ENCODE measurements at regions not wholly inside any gene's neighbourhood (a gene's known extent, or its start where the extent isn't known, plus 50 kb on each side); places are given as distances from the start of the nearest gene placed in this dataset.
"Not testable (repeated sequence)": the region's sequence is repeated elsewhere in the genome, so short reads cannot be mapped to it uniquely, and the experiment has no call there.

DNA sequence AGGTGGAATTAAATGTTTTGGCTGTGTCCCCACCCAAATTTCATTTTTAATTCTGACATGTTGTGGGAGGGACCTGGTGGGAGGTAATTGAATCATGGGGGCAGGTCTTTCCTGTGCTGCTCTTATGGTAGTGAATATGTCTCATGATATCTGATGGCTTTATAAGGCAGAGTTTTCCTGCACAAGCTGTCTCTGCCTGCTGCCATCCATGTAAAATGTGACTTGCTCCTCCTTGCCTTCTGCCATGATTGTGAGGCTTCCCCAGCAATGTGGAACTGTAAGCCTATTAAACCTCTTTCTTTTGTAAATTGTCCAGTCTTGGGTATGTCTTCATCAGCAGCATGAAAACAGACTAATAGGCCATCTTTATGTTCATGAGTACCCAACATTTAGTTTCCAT, 172.2 kb downstream of the ETV1 start:
- not testable (repeated sequence) for H3K4me1 ChIP-seq (ENCODE audit: control insufficient read depth in 1 of 2, insufficient read depth in 2 of 2, low read length in 2 of 2); H3K36me3 ChIP-seq (ENCODE audit: control insufficient read depth in 1 of 2, insufficient read depth in 2 of 2, low read length in 2 of 2); H3K27ac ChIP-seq (ENCODE audit: low read depth, low read length); H3K27me3 ChIP-seq (ENCODE audit: control insufficient read depth in 1 of 2, insufficient read depth in 2 of 2, low read length in 2 of 2); H3K4me3 ChIP-seq (ENCODE audit: low read depth in 1 of 2, low read length in 2 of 2); H3K9ac ChIP-seq (ENCODE audit: low read depth in 1 of 2, low read length in 2 of 2); H3K9me3 ChIP-seq (ENCODE audit: control insufficient read depth in 1 of 2, low read length in 2 of 2)

GRCh38 chr7:13821152-13821787, 168.2 kb downstream of the ETV1 start:
- no peaks in the 10 kb centered on the region for H3K9me3 ChIP-seq (ENCODE audit: control insufficient read depth in 1 of 2, low read length in 2 of 2)
- H3K27me3 ChIP-seq (ENCODE audit: control insufficient read depth in 1 of 2, insufficient read depth in 2 of 2, low read length in 2 of 2) = no peaks in the 10 kb centered on the region
- no peak overlapping the region for H3K9ac ChIP-seq (ENCODE audit: low read depth in 1 of 2, low read length in 2 of 2)
- H3K27ac ChIP-seq (ENCODE audit: low read depth, low read length) = no peak overlapping the region
- no peaks in the 10 kb centered on the region for H3K36me3 ChIP-seq (ENCODE audit: control insufficient read depth in 1 of 2, insufficient read depth in 2 of 2, low read length in 2 of 2)
- H3K4me1 ChIP-seq (ENCODE audit: control insufficient read depth in 1 of 2, insufficient read depth in 2 of 2, low read length in 2 of 2) = no peaks in the 10 kb centered on the region
- no peak overlapping the region for H3K4me3 ChIP-seq (ENCODE audit: low read depth in 1 of 2, low read length in 2 of 2)

- H3K4me3 ChIP-seq (ENCODE audit: low read depth in 1 of 2, low read length in 2 of 2) = no peak overlapping the region
- no peaks in the 10 kb centered on the region for H3K36me3 ChIP-seq (ENCODE audit: control insufficient read depth in 1 of 2, insufficient read depth in 2 of 2, low read length in 2 of 2)
- no peaks in the 10 kb centered on the region for H3K27me3 ChIP-seq (ENCODE audit: control insufficient read depth in 1 of 2, insufficient read depth in 2 of 2, low read length in 2 of 2)
- no peak overlapping the region for H3K27ac ChIP-seq (ENCODE audit: low read depth, low read length)
- H3K4me1 ChIP-seq (ENCODE audit: control insufficient read depth in 1 of 2, insufficient read depth in 2 of 2, low read length in 2 of 2) = no peaks in the 10 kb centered on the region
- no peak overlapping the region for H3K9ac ChIP-seq (ENCODE audit: low read depth in 1 of 2, low read length in 2 of 2)
- H3K9me3 ChIP-seq (ENCODE audit: control insufficient read depth in 1 of 2, low read length in 2 of 2) = no peaks in the 10 kb centered on the region
Measured at GRCh38 chr7:13822678-13823077, 166.8 kb downstream of the ETV1 start.

- Histone ChIP-seq H3K4me3 (ENCODE audit: low read depth in 1 of 2, low read length in 2 of 2) (no peak overlapping the region), H3K9me3 (ENCODE audit: control insufficient read depth in 1 of 2, low read length in 2 of 2) (no peaks in the 10 kb centered on the region), H3K27me3 (ENCODE audit: control insufficient read depth in 1 of 2, insufficient read depth in 2 of 2, low read length in 2 of 2) (no peaks in the 10 kb centered on the region), H3K27ac (ENCODE audit: low read depth, low read length) (no peak overlapping the region), H3K9ac (ENCODE audit: low read depth in 1 of 2, low read length in 2 of 2) (no peak overlapping the region), H3K4me1 (ENCODE audit: control insufficient read depth in 1 of 2, insufficient read depth in 2 of 2, low read length in 2 of 2) (peaks cover 0 to 5% of the 10 kb centered on the region in 2 donors), H3K36me3 (ENCODE audit: control insufficient read depth in 1 of 2, insufficient read depth in 2 of 2, low read length in 2 of 2) (no peaks in the 10 kb centered on the region)
Measured at GRCh38 chr7:13826752-13827151, 162.7 kb downstream of the ETV1 start.

DNA sequence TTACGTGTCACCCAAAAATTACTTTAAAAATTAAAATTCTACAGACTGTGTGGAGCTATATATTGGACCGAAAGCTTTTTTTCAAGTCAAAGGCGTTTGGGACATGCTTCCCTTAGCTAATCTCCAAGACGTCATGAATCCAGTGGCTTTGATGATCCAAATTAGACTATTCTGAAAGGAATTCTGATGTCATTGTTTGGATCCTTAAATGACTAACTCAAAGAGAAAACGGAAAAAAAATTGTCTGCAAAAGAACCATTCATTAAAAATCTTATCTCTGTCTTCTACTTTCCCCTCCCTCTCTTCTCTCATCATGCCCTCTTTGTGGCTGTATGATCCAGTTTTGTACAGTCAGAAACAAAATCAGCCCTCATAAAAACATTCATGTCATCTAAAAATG, 161.8 kb downstream of the ETV1 start:
- no peaks in the 10 kb centered on the region for H3K27me3 ChIP-seq (ENCODE audit: control insufficient read depth in 1 of 2, insufficient read depth in 2 of 2, low read length in 2 of 2)
- peaks cover 0 to 5% of the 10 kb centered on the region in 2 donors for H3K4me1 ChIP-seq (ENCODE audit: control insufficient read depth in 1 of 2, insufficient read depth in 2 of 2, low read length in 2 of 2)
- no peaks in the 10 kb centered on the region for H3K36me3 ChIP-seq (ENCODE audit: control insufficient read depth in 1 of 2, insufficient read depth in 2 of 2, low read length in 2 of 2)
- H3K4me3 ChIP-seq (ENCODE audit: low read depth in 1 of 2, low read length in 2 of 2) = no peak overlapping the region
- H3K27ac ChIP-seq (ENCODE audit: low read depth, low read length) = no peak overlapping the region
- no peaks in the 10 kb centered on the region for H3K9me3 ChIP-seq (ENCODE audit: control insufficient read depth in 1 of 2, low read length in 2 of 2)
- no peak overlapping the region for H3K9ac ChIP-seq (ENCODE audit: low read depth in 1 of 2, low read length in 2 of 2)

GRCh38 chr7:13829231-13829630, 160.2 kb downstream of the ETV1 start:
- no peaks in the 10 kb centered on the region for H3K36me3 ChIP-seq (ENCODE audit: control insufficient read depth in 1 of 2, insufficient read depth in 2 of 2, low read length in 2 of 2)
- H3K27me3 ChIP-seq (ENCODE audit: control insufficient read depth in 1 of 2, insufficient read depth in 2 of 2, low read length in 2 of 2) = no peaks in the 10 kb centered on the region
- peaks cover 0 to 5% of the 10 kb centered on the region in 2 donors for H3K4me1 ChIP-seq (ENCODE audit: control insufficient read depth in 1 of 2, insufficient read depth in 2 of 2, low read length in 2 of 2)
- H3K9me3 ChIP-seq (ENCODE audit: control insufficient read depth in 1 of 2, low read length in 2 of 2) = no peaks in the 10 kb centered on the region
- no peak overlapping the region for H3K27ac ChIP-seq (ENCODE audit: low read depth, low read length)
- no peak overlapping the region for H3K9ac ChIP-seq (ENCODE audit: low read depth in 1 of 2, low read length in 2 of 2)
- H3K4me3 ChIP-seq (ENCODE audit: low read depth in 1 of 2, low read length in 2 of 2) = no peak overlapping the region

DNA sequence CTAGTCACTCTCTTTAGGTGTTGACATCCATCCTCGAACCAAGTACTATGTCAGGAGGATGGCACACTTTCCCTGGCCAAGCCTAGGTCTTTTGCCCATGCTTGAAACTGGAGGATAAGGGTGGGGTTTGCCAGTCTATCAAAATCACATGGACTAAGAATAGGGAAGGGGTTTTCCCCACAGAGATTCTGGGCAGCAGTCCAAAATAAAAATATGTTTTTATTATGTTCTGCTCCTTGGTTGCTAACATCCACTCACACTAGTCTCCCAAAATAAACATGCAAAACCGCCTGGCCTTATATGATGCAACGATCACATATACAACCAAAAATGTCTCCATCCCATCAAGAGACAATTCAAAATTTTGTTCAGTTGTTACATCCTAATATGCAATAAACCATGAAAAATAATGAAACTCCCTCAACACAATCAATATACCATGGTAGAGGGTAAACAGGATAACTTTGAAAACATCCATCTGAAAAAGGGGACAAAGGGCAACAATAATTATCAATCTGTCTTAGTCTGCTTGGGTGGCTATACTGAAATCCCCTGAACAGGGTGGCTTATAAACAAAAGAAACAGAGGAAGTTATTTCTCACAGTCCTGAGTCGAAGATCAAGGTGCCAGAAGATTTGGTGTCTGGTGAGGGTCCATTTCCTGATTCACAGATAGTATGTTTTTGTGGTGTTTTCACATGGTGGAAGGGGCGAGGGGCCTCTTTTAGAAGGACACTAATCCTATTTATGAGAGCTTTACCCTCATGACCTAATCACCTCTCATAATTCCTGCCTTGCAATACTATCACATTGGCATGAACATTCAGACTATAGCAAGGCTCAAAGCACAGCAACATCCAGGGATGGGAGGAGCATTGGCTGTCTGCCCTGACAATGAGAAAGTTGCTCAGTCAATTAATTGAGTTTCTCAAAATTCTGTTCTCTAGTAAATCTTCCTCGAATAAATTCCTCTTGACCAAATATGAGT, 159.3 kb downstream of the ETV1 start:
- no peak overlapping the region for H3K4me3 ChIP-seq (ENCODE audit: low read depth in 1 of 2, low read length in 2 of 2)
- peaks cover 0 to 5% of the 10 kb centered on the region in 2 donors for H3K4me1 ChIP-seq (ENCODE audit: control insufficient read depth in 1 of 2, insufficient read depth in 2 of 2, low read length in 2 of 2)

GRCh38 chr7:13832346-13832745, 157.1 kb downstream of the ETV1 start:
- H3K27ac ChIP-seq (ENCODE audit: low read depth, low read length) = no peak overlapping the region
- H3K27me3 ChIP-seq (ENCODE audit: control insufficient read depth in 1 of 2, insufficient read depth in 2 of 2, low read length in 2 of 2) = no peaks in the 10 kb centered on the region
- no peaks in the 10 kb centered on the region for H3K36me3 ChIP-seq (ENCODE audit: control insufficient read depth in 1 of 2, insufficient read depth in 2 of 2, low read length in 2 of 2)

More for the DNA sequence above, 159.3 kb downstream of the ETV1 start:
- no peaks in the 10 kb centered on the region for H3K9me3 ChIP-seq (ENCODE audit: control insufficient read depth in 1 of 2, low read length in 2 of 2)
- no peaks in the 10 kb centered on the region for H3K27me3 ChIP-seq (ENCODE audit: control insufficient read depth in 1 of 2, insufficient read depth in 2 of 2, low read length in 2 of 2)
- H3K27ac ChIP-seq (ENCODE audit: low read depth, low read length) = no peak overlapping the region
- no peaks in the 10 kb centered on the region for H3K36me3 ChIP-seq (ENCODE audit: control insufficient read depth in 1 of 2, insufficient read depth in 2 of 2, low read length in 2 of 2)
- no peak overlapping the region for H3K9ac ChIP-seq (ENCODE audit: low read depth in 1 of 2, low read length in 2 of 2)

GRCh38 chr7:13834328-13834761, 155.1 kb downstream of the ETV1 start:
- Histone ChIP-seq H3K36me3 (ENCODE audit: control insufficient read depth in 1 of 2, insufficient read depth in 2 of 2, low read length in 2 of 2) (no peaks in the 10 kb centered on the region), H3K27me3 (ENCODE audit: control insufficient read depth in 1 of 2, insufficient read depth in 2 of 2, low read length in 2 of 2) (no peaks in the 10 kb centered on the region), H3K4me3 (ENCODE audit: low read depth in 1 of 2, low read length in 2 of 2) (no peak overlapping the region), H3K9ac (ENCODE audit: low read depth in 1 of 2, low read length in 2 of 2) (no peak overlapping the region), H3K9me3 (ENCODE audit: control insufficient read depth in 1 of 2, low read length in 2 of 2) (no peaks in the 10 kb centered on the region), H3K4me1 (ENCODE audit: control insufficient read depth in 1 of 2, insufficient read depth in 2 of 2, low read length in 2 of 2) (peaks cover 0 to 5% of the 10 kb centered on the region in 2 donors), H3K27ac (ENCODE audit: low read depth, low read length) (no peak overlapping the region)

More at GRCh38 chr7:13832346-13832745, 157.1 kb downstream of the ETV1 start:
- H3K9me3 ChIP-seq (ENCODE audit: control insufficient read depth in 1 of 2, low read length in 2 of 2) = no peaks in the 10 kb centered on the region
- H3K4me1 ChIP-seq (ENCODE audit: control insufficient read depth in 1 of 2, insufficient read depth in 2 of 2, low read length in 2 of 2) = peaks cover 0 to 5% of the 10 kb centered on the region in 2 donors
- no peak overlapping the region for H3K4me3 ChIP-seq (ENCODE audit: low read depth in 1 of 2, low read length in 2 of 2)
- no peak overlapping the region for H3K9ac ChIP-seq (ENCODE audit: low read depth in 1 of 2, low read length in 2 of 2)

DNA sequence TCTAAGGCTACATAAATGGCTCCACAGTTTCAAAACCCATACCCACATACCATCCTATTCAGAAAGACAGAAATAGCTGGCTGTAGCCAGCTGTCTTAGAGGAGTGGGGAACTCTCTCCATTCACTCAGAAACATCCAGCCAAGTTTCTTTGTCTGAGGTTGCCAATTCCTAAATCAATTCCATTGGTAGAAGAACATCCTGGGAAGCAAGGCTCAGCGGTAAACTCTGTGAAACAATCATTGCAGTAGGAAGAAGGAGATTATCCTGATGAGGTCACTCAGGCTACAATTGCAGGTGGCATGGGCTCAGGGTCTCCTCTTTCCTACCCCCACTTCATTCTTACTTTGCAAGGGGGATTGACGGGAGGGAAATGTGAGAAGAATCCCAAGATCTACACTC, 154.0 kb downstream of the ETV1 start:
- Histone ChIP-seq H3K4me1 (ENCODE audit: control insufficient read depth in 1 of 2, insufficient read depth in 2 of 2, low read length in 2 of 2) (no peaks in the 10 kb centered on the region), H3K27ac (ENCODE audit: low read depth, low read length) (no peak overlapping the region), H3K9me3 (ENCODE audit: control insufficient read depth in 1 of 2, low read length in 2 of 2) (no peaks in the 10 kb centered on the region), H3K9ac (ENCODE audit: low read depth in 1 of 2, low read length in 2 of 2) (no peak overlapping the region), H3K27me3 (ENCODE audit: control insufficient read depth in 1 of 2, insufficient read depth in 2 of 2, low read length in 2 of 2) (no peaks in the 10 kb centered on the region), H3K36me3 (ENCODE audit: control insufficient read depth in 1 of 2, insufficient read depth in 2 of 2, low read length in 2 of 2) (no peaks in the 10 kb centered on the region), H3K4me3 (ENCODE audit: low read depth in 1 of 2, low read length in 2 of 2) (no peak overlapping the region)

All from duodenal mucosa (tissue), 2 donors.